ENCODE measurements at regions not wholly inside any gene's neighbourhood (a gene's known extent, or its start where the extent isn't known, plus 50 kb on each side); places are given as distances from the start of the nearest gene placed in this dataset.
"Not testable (repeated sequence)": the region's sequence is repeated elsewhere in the genome, so short reads cannot be mapped to it uniquely, and the experiment has no call there.

DNA sequence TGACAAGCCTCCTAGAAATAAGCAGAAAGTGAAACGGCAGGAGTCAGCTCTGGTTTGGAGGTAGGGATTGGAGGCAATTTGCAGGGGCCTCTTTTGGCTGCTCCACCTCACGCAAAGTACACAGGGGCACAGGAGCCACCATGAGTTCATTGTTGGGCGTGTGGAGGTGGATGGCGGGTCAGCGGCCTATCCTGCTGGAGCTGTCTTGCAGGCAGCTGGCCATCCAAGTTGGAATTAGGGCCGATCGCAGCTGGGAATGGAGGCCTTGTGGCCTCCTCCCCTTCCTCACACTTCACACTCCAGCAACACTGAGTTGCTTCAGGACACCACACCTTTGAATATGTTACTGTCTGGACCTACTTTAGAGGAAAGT, 171.5 kb downstream of the MYCN start:
- no peak for DNase-seq

DNA sequence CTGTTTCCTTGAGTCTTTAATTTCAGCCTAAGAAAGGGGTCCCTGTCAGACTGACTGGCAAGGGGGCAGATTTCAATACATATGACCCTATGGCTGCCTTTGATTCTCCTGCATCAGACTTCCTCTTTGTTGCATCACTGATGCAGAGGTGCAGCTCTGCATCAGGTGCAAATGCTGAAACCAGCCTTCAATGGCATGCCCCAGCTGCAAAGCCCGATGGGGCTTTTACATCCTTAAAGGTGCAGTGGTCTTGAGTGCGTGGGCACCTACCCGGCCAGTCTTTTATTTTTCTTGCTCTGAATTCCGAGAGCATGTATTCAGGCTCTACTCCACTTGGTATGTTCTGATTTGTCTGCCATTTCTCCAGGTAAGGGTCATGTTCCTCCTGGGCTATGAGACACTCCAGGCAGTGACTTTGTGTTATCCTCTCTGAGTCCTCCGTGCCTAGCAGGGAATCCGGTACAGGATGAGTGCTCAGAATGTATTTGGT, 169.5 kb downstream of the MYCN start:
- no peak for DNase-seq

DNA sequence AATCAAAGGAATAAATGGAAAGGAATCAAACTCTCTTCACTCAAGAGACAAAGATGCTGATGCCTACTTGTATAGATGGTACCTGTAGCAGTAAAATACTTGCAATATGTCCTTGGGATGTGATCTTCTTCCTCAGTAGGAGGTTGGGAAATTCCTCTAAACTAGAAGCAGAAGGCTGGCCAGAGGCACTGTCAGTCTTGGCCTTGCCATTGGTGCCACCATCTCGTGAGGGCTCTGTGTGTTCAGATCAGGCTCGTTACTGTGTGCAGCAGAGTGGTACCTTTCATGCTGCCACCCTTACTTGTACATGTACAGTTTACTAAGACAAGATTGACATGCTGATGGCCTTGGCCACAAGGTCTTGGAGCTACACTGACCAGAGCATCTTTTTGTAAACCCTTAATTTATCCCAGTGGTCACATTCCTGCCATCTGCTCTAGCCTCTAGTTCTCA, 169.0 kb downstream of the MYCN start:
- no peak for DNase-seq

DNA sequence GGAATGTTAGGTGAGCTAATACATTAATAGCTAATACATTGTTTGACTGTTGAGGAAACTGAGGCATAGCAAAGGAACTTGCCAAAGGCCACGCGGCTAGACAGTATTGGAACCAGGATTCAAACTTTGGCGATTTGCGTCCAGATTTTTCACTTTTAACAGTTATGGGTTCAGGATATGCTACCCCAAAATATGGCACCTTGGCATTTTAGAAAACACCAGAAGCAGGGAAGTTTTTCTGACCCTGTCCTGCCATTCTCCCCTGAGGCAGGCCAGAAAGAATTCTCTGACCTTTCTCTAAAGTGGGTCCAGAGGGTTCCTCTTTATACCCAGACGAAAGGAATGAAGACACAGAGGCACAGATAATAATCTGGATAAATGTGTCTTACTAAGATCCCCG, 166.9 kb downstream of the MYCN start:
- no peak for DNase-seq

DNA sequence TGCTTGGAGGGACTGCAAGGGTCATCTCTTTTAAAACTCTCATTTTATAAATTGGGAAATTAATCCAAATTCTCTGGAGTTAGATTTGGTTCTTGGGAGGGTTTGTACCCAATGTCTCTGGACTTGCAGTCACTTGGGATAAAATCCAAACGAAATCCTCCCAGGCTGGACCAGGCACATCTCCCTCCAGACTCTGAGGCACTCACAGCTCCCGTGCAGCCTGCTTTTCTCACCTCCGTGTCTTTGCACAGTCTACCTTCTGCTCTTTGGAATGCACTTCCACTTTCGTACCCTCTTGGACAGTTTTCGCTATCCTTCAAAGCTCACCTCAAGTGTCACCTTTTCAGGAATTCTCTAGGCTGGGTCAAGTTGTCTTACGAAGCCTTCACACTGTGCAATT, 166.3 kb downstream of the MYCN start:
- DNase-seq, result no peak

DNA sequence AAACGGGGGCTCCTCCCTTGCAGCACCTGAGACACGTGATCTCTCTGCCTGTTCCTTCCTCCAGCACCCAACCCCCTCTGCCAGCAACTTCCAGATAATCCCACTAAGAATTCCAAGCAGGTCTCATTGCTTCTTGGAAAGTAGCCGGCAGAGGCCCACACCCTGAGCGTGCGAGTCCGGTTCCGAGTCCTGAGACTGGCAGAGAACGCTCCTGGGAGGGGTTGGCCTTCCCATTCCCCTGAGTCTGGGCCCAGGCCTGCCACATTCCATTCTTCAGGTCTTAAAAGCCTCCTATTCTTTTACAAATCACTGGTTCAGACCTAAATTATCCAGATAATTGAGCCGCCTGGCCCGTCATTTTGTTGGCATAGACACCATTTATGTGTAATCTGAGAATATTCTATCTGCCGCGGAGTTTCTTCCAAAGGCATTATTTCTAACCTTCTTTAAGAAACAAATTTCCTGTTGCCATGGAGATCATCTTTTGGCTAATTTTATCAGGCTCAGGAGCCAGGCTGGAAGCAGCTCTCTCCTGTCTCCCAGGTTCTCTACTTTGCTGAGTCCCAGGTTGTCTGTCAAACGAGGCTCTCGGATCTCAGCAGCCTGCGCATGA, 165.4 kb downstream of the MYCN start:
- DNase-seq, result no peak

DNA sequence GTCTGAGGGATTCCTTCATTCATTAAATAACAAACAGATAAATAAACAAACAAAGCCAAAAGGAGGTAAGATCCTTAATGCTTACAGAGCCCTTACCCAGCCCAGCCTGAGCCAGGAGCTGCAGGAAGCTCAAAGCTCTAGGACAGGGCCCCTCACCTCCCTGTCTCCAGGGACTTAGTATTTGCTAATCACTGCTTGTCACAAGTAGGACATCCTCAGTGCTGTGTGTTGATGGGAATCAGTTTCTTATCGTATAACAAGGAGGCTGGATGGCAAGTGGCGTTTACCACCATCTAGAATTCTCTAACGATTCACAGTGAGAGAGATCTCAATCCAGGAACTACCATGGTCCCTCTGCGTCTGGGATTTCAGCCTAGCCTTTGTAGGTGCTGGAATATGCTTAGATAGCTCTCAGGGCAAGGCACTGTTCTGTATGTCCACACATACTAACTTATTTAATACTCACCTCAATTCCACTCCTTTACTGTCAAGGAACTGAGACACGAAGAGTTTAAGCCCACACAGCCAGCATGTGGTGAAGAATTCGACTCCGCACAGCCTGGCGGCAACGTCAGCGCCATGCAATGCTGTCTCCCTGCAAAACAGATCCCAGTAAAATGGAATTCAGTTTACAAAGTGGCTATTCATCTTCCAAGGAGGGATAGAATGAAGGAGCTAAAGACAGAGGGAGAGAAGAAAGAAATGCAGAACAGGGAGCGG, 164.8 kb downstream of the MYCN start:
- DNase-seq, result no peak

DNA sequence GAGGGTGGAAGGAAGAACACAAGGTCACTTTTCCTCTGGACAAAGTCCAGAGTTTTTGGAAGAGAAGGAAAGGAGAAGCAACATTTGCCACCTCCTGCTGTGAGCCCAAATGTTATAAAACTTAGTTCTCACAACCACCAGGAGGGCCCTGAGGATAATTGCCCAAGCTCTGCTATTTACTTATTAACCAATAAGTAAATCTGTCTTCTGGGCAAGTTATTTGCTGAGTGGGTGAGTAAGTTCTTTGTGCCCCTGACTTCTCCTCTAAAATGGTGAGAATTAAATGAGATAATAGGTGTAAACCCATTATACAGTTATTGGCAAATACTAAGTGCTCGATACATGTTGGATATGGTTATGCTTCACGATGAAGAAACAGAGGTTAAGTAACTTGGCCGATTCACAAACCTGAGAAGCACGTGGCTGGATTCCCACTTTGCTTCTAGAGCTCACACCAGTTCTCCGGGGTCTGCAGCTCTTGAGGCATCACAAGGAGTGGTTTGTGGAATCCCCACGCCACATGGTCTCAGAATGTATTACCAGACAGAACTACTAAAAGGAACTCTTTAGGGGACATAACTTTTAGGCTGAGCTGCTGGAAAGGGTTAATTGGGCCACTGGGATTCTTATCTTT, 164.1 kb downstream of the MYCN start:
- DNase-seq, result no peak

DNA sequence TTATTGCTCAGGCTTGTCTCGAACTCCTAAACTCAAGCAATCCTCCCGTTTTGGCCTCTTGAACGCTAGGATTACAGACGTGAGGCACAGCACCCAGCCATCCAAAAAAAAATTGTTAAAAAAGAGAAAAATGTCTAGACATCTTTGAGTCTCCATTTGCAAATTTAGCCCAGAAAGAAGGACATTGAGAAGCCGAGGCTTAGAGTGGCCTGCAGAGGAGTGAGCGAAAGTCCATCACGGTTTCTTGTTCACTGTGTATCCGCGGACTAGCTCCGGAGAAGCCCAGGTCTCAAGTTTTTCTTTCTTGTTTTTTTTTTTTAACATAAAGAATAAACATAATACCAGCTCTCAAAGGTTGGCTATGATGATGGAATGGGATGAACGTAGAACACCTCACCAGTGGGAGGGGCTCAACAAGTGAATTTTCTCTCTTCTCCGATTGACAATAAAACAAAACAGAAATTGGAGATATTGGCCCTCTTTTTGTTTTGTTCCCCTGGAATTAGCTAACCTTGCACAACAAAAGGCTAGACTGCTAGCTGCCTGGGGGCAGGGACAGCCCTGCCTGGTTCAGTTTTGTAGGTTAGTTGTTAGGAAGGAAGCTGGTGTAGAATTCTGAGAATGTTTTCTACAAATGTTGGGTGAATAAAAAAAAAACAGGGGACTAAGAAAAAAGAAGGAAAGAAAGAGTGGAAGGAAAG, 163.4 kb downstream of the MYCN start:
- no peak for DNase-seq

DNA sequence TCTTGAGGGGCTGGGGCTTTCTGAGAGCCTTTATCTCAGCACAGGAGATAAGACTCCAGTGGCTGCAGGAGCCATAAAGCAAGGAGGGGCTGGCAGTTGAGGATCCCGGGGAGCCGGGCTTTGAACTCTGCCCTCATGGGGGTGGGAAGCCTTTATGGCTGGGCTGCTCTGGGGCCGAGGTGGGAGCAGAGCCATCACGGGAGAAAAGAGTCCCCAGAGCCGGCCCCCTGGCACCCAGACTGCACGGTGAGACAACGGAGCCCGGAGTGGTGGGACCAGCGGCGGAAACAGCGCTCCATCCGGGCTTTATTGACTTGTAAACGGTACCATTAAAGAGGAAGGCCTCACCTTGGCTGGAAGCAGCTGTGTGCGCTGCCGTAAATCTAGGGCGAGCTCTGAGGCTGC, 162.6 kb downstream of the MYCN start:
- DNase-seq, result no peak

DNA sequence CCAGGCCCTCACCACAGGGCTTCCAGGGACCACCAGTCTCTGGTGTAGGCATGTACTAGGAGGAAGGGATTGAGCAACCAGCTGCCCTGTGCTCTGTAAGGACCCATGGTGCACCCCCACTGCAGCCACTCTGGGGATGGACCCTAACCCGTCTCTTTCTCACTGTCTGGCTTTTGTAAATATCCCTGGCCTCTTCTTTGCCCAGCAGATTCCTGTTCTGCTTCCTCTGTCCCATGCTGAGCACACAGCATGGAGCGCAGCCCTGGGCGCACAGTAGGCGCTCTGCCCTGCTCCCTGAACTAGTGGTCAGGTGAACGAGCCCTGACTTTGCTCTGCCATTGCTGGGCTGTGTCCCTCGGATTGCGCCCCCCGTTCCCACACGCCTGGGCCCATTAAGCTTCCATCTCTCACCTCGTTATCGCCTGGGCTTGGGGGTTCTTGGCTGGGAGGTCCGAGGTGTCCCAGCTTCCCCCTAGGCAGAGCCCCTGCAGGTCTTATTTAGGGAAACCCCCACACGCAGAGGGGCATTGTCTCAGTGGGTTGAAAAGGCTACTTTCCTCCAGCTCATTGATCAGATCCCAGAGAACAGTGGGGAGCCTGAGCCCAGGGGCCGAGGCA, 162.1 kb downstream of the MYCN start:
- DNase-seq, result no peak

DNA sequence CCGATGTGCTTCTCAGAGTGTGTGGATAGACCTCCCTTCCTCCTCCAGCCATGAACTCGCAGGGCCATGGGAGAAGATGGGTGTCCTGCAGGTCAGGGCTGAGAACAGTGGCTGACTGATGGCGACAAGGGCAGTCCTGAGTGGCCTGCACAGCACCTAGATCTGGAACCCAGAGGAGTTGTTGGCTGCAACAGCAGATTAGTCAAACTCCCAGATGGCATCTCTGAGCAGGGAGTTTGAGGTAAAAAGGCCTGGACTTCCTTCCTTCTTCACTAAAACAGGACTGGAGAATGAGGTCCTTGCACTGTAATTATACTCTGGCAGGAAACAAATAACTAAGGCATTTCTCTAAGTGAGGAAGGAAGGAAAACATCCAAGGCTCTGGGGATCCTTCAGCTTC, 160.8 kb downstream of the MYCN start:
- DNase-seq, result no peak

DNA sequence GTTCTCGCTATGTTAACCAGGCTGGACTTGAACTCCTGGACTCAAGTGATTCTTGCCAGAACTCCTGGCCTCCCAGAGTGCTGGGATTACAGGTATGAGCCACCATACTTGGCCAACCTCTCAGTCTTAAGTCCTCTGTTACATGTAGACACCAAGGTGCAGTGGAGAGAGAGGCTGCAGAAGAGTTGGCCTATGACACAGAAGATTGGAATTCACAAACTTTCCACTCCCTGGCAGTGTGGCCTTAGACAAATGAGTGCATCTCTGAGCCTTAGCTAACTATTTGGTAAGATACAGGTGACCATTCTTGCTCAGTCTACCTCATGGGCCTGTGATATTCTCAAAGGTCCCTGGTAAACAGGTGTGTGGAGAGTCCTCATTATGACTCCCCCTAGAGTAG, 159.7 kb downstream of the MYCN start:
- no peak for DNase-seq

DNA sequence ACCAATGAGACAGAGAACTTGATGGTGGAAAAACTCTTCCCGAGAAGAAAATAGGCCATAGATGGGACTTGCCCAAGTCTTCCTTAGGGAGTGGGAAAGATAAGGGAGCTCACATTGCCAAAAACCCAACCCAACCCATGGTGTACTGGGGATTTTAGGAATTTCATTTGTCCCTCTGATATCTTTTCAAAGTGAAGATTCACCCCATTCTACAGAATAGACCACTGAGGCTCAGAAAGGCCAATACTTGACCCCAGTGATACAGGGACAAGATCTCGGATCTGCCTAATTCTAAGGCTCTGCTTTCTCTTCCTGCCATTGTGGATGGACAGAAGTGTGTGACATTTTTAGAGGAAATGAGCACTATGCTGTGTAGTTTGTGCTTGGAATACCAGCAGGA, 159.0 kb downstream of the MYCN start:
- no peak for DNase-seq

DNA sequence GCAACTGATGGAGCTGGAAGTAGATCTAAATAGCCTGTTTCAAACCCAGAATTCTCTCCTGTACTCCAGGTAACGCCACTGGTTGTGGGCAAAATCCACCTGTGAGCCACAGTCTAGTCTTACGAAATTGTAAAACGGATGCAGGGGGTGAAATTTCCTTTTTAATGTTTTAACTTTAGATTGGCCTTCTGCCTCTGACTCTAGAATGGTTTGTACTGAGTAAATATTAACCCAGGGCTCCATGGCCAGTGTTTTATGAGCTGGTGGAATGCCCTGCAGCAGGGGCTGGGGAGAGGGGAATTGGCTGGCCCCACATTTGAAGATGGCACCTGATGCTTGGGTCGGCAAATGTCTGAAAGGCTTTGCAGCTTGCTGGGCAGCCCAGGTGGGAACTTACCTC, 156.6 kb downstream of the MYCN start:
- DNase-seq, result no peak

DNA sequence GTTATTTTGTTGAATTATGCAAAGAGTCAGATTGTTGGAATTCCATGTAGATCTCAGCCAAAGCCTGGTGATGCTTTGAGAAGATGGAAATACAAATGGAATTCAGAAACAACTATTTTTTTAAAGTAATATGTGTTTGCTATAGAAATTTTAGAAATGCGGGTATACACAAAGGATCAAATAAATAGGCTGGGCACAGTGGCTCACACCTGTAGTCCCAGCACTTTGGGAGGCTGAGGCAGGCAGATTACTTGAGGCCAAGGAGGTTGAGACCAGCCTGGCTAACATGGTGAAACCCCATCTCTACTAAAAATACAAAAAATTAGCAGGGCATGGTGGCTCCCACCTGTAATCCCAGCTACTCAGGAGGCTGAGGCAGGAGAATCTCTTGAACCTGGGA, 155.1 kb downstream of the MYCN start:
- DNase-seq, result not testable (repeated sequence)

DNA sequence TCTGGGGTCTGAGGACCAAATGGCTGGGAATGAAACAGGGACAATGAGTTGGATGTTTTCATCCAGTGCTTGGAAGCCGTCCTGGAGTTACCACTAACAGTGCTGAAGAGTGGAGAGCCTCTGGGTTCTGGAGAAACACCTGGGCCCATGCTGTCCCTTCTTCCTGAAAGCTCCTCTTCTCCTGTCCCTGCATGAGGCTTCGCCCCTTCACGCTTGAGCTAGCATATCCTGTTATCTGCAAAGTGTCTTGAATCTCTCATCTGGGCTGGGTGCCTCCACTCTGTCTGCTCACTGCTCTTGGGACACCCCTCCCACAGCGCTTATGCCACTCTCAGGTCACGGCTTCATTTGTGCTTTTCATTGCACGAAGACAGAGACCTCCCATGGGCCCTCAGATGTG, 154.5 kb downstream of the MYCN start:
- no peak for DNase-seq

DNA sequence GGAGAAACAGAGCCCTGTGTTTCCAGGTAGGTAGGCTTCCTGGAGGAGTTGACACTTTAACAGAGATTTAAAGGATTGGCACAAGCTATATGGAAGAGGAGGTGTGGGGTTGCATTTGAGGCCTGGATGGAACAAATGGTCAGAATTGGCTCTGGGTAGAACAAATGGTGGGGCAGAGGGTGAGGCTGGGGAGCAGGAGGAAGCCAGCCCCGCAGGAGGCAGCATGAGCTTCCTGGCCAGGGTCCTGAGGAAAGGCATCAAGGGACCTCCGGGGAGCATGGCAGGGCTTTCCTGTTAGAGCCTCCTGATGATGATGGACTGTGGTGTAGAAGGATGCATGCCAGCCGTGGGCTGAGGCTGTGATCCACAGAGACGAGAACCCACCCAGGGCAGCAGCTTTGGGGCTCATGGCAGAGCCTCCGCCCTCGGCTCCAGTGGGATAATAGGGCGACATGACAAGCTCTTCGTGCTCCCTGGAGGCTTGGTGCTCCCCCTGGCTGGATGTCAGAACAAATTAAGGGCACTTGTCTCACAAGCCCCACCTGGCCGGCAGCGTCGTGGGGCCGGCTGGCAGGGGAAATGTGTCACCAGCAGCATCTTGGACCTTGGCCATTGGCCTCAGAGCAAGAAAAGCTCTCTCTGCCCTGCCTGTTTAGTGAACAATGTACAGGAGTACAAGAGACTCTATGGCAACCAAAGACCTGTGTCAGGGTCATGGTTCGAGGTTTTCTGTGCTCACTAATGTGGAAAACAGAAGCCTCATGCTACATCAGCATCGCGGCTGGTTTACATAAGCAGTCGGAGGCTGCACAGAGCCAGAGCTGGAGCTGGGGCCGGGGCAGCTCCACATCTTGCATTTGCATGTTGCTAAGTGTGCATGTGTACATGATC, 153.5 kb downstream of the MYCN start:
- no peak for DNase-seq

DNA sequence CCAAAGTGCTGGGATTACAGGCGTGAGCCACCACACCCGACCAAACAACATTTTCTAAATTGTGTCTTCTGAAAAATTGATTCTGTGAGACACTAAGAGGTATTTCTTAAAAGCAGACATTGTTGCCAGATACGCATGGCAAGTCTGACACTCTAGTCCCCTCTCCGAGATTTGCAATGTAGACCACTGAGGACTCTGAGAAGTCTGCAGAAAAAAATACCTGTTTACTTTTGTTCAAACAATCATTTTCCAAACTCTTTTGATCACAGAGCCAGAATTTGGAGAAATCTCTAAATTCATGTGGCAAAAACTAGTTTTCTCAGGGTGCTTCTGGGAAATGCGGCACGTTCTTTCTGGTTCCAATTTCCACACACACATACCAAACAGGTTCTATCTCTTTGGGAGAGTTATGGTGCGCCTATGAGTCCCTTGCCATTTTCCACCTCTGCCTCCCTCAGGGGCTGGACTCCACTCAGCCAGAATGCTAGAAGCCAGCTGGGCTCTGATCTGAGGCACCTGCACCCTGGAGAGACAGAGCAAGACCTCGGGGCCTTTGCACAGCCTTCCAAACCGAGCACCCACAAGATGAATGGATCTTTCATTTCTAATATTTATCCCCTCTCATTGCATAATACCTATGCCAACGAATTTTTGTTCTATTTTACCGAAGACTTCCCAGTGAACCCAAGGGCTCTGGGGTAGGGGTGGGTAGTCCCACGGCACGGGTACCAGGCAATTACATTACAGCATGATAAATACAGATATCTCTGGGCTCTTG, 152.7 kb downstream of the MYCN start:
- no peak for DNase-seq

DNA sequence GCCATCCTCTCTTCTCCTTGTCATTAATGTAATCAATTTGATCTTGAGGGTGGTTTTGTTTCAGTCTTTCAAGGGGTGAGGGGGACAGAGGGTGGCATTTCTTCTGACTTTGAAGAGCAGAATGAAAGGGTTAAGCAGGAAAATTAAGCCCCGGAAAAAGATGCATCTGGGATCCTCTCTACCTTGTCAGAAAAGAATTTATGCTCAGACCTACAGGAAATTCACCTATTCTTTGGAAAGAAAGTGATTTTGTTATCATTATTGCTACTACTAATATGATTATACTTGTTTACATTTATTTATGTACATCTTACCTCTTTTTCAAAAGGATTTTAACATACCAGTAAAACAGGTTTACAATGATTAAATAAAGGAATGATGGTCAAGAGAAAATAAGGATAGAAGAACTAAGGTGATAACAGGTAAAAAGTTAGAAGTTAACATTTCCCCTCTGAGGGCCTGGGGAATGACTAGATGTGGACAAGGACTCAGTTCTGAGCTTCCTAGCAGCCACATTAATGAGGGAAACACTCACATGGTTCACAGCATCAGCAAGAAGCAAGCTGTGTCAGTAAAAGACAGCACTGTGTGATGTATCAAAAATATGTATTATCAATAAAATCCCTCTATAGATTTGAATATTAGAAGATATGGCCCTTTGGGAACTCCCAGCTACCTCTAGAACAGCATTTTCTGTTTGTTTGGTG, 151.4 kb downstream of the MYCN start:
- DNase-seq, result no peak

Data from stimulated activated CD4-positive, alpha-beta T cell treated with anti-CD3 and anti-CD28 coated beads, Interleukin-12 subunit alpha, Interleukin-12 subunit beta, amount 100 ng/mL, for 4 hours (primary cell).